ENCODE measurements at regions not wholly inside any gene's neighbourhood (a gene's known extent, or its start where the extent isn't known, plus 50 kb on each side); places are given as distances from the start of the nearest gene placed in this dataset.

DNA sequence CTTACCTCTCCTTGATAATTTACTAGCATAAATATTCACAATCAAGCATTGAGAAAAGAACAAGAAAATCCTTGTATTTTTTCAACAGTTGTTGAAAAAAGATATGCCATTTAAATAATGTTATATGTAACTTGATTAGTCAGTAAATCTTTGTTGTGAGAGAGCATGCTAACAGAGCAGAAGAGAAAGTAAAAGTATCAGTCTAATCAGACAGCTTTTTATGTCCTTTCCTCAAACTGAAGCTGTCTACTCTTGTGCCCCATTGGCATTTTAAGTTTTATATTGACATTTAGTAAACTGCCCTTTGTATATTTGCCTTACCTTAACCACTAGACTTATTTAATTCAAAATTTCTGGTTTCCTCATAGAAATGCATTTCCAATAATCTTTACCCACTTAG is 668.7 kb downstream of the OTOL1 start:
- H3K4me2 ChIP-seq (replicated peaks; ENCODE audit: extremely low read depth, low read length, poor library complexity, severe bottlenecking): no peak overlapping the region
- H3K79me2 ChIP-seq (ENCODE audit: insufficient read depth, low read length): no peaks in the 10 kb centered on the region
- H3K4me3 ChIP-seq (replicated peaks in 1 of 3; ENCODE audit: low read depth in 2 of 3, low read length in 3 of 3): no peak overlapping the region
- H3K27me3 Mint-ChIP-seq (ENCODE audit: low read depth in 3 of 3): no peaks in the 10 kb centered on the region
- peaks cover 0 to 2% (median 0%) of the 10 kb centered on the region in 7 donors for H3K9me3 Mint-ChIP-seq
- H3K4me1 Mint-ChIP-seq: no peaks in the 10 kb centered on the region
- H3K36me3 ChIP-seq (replicated peaks in 1 of 2; ENCODE audit: control insufficient read depth in 1 of 2, insufficient read depth in 2 of 2, low read length in 2 of 2): no peaks in the 10 kb centered on the region
- no peak for DNase-seq
- no peaks in the 10 kb centered on the region for H3K36me3 Mint-ChIP-seq
- intact Hi-C loops (cut with micrococcal nuclease): no loop called here
- no peak overlapping the region for H2AFZ ChIP-seq (ENCODE audit: insufficient read depth, low read depth, low read length, poor library complexity, severe bottlenecking)
- H3K4me3 Mint-ChIP-seq: no peak overlapping the region
- H3K9me3 ChIP-seq (replicated peaks in 1 of 2; ENCODE audit: control insufficient read depth in 1 of 2, insufficient read depth in 1 of 2, low read length in 2 of 2): no peaks in the 10 kb centered on the region
- no peak for TF ChIP-seq CTCF (IDR thresholded peaks at IDR 0.05)
- H3K27ac ChIP-seq (ENCODE audit: low read depth in 1 of 2, low read length in 2 of 2): no peak overlapping the region
- no peaks in the 10 kb centered on the region for H3K4me1 ChIP-seq (ENCODE audit: control insufficient read depth in 1 of 2, insufficient read depth in 2 of 2, low read length in 2 of 2)
- no peak overlapping the region for H3K27ac Mint-ChIP-seq
- H4K20me1 ChIP-seq (ENCODE audit: insufficient read depth, low read length): no peaks in the 10 kb centered on the region
- no peaks in the 10 kb centered on the region for H3K27me3 ChIP-seq (ENCODE audit: control insufficient read depth in 2 of 2, insufficient read depth in 2 of 2, low read length in 2 of 2)
- H3K9ac ChIP-seq (ENCODE audit: insufficient read depth, low read length, poor library complexity, severe bottlenecking): no peak overlapping the region

DNA sequence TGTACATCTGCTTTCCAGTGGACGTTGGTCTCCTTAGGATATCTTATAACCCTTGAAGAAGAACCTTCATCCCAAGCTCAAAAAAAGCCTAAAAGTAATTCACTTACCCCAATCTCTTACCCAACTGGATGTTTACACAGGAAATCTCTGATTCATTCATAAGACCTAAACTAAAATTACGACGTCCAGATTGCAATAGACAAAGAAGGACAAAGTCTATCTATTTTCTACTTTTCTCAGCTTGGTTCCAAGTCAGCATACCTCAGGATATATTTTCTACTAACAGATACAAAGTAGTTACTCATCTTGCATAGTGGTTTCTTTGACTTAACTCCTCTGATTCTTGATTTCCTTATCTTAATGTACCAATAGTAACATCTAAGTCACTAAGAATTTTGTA is 669.9 kb downstream of the OTOL1 start:
- DNase-seq: no peak
- WGBS (ENCODE audit: insufficient coverage): 80% methylated on average over 2 of the region's 3 CpGs

More for the DNA sequence above, 669.9 kb downstream of the OTOL1 start:
- Histone ChIP-seq H4K20me1 (ENCODE audit: insufficient read depth, low read length) (no peaks in the 10 kb centered on the region), H3K4me2 (replicated peaks; ENCODE audit: extremely low read depth, low read length, poor library complexity, severe bottlenecking) (no peak overlapping the region), H2AFZ (ENCODE audit: insufficient read depth, low read depth, low read length, poor library complexity, severe bottlenecking) (no peak overlapping the region), H3K9ac (ENCODE audit: insufficient read depth, low read length, poor library complexity, severe bottlenecking) (no peak overlapping the region), H3K4me3 (replicated peaks in 1 of 3; ENCODE audit: low read depth in 2 of 3, low read length in 3 of 3) (no peak overlapping the region), H3K36me3 (replicated peaks in 1 of 2; ENCODE audit: control insufficient read depth in 1 of 2, insufficient read depth in 2 of 2, low read length in 2 of 2) (no peaks in the 10 kb centered on the region), H3K9me3 (replicated peaks in 1 of 2; ENCODE audit: control insufficient read depth in 1 of 2, insufficient read depth in 1 of 2, low read length in 2 of 2) (peaks cover 0 to 4% of the 10 kb centered on the region in 2 donors), H3K4me1 (ENCODE audit: control insufficient read depth in 1 of 2, insufficient read depth in 2 of 2, low read length in 2 of 2) (no peaks in the 10 kb centered on the region), H3K27ac (ENCODE audit: low read depth in 1 of 2, low read length in 2 of 2) (no peak overlapping the region), H3K79me2 (ENCODE audit: insufficient read depth, low read length) (no peaks in the 10 kb centered on the region), H3K27me3 (ENCODE audit: control insufficient read depth in 2 of 2, insufficient read depth in 2 of 2, low read length in 2 of 2) (no peaks in the 10 kb centered on the region)
- Mint-ChIP-seq H3K4me1 (no peaks in the 10 kb centered on the region), H3K36me3 (no peaks in the 10 kb centered on the region), H3K27ac (no peak overlapping the region), H3K27me3 (ENCODE audit: low read depth in 3 of 3) (no peaks in the 10 kb centered on the region), H3K4me3 (no peak overlapping the region), H3K9me3 (peaks cover 0 to 4% (median 2%) of the 10 kb centered on the region in 7 donors)
- intact Hi-C loops (cut with micrococcal nuclease): no loop called here
- no peak for TF ChIP-seq CTCF (IDR thresholded peaks at IDR 0.05)

Measured in CD14-positive monocyte (primary cell).